IgD-negative memory B cell (primary cell): ENCODE measurements at regions not wholly inside any gene's neighbourhood (a gene's known extent, or its start where the extent isn't known, plus 50 kb on each side); places are given as distances from the start of the nearest gene placed in this dataset.
"Not testable (repeated sequence)": the region's sequence is repeated elsewhere in the genome, so short reads cannot be mapped to it uniquely, and the experiment has no call there.

Experiments
- H3K27ac Mint-ChIP-seq, 3 donors: one replicate each; pipeline ENCODE4 v1.8.0; 2020 to 2022; ENCODE audit warnings: mild to moderate bottlenecking in 3 of 3, mixed read lengths in 3 of 3, moderate library complexity in 1 of 3
- H3K27me3 Mint-ChIP-seq: one replicate; pipeline ENCODE4 v1.8.0; 2021; ENCODE audit warnings: mixed read lengths
- H3K36me3 Mint-ChIP-seq: one replicate; pipeline ENCODE4 v1.8.0; 2020; ENCODE audit warnings: mild to moderate bottlenecking, mixed read lengths
- H3K4me1 Mint-ChIP-seq, 3 donors: one replicate each; pipeline ENCODE4 v1.8.0; 2020 to 2022; ENCODE audit warnings: mixed read lengths in 3 of 3, mild to moderate bottlenecking in 1 of 3
- H3K4me3 Mint-ChIP-seq, 4 donors: one replicate each; pipeline ENCODE4 v1.8.0; 2020 to 2022; ENCODE audit warnings: mild to moderate bottlenecking in 4 of 4, mixed read lengths in 4 of 4, moderate library complexity in 3 of 4
- H3K9me3 Mint-ChIP-seq, 3 donors: one replicate each; pipeline ENCODE4 v1.8.0; 2020 to 2021; ENCODE audit warnings: mixed read lengths in 3 of 3, mild to moderate bottlenecking in 1 of 3

DNA sequence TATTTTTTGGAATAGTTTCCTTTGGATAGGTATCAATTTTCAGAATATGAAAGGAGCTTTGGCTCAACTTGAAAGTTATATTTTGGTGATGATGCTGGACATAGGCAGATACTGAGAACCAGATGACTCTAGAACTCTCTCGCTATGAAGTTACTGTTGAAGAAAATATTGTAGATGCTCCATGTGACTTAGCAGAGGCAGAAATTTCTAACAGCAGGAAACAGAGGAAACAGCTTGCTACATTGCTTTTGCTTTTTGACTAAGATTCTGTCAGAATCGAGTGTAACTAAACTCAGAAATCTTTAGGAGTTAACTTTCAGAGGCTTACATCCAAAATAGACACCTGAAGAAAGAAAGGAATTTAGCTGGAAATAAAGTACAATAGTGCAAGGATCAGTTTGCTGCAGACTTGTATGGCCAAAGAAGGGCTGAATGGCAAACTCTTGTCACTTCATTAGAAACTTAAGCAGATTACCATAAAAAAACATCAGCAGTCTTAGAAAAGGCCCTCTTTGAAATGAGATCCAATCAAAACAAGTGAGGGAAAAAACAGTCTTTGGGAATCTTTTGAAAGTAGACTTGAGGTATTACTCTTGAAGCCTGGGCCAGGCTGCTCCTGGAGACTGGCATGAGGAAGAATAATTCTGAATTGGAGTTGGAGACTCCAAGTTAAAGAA is 911.8 kb downstream of the FSCB start:
- Mint-ChIP-seq H3K4me1 (peaks cover 0 to 3% (median 2%) of the 10 kb centered on the region in 3 donors), H3K27me3 (no peaks in the 10 kb centered on the region), H3K36me3 (no peaks in the 10 kb centered on the region), H3K9me3 (peaks cover 0 to 4% (median 0%) of the 10 kb centered on the region in 3 donors), H3K27ac (no peak overlapping the region), H3K4me3 (no peak overlapping the region)

DNA sequence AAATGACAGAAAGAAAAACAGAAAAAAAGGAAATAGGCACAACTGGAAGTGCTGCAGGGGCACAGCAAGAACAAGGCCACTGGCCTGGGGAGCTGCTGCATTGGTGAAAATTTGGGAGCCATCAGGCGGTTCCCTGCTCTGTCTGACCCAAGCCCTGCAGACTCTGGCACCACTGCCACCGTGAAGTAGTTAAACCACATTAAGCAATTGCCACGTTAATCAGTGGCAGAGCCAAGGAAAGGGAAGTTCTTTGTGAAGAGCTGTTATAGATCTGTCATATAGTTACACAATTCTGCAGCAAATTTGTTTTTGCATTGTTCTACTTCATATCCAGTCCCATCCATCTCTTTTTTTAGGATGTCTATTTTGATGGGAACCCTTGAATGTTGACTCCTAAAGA is 915.3 kb downstream of the FSCB start:
- Mint-ChIP-seq H3K36me3 (peaks cover 2% of the 10 kb centered on the region), H3K27ac (no peak overlapping the region), H3K9me3 (peaks cover 0 to 4% (median 0%) of the 10 kb centered on the region in 3 donors), H3K4me3 (no peak overlapping the region), H3K27me3 (no peaks in the 10 kb centered on the region), H3K4me1 (peaks cover 0 to 3% (median 2%) of the 10 kb centered on the region in 3 donors)

DNA sequence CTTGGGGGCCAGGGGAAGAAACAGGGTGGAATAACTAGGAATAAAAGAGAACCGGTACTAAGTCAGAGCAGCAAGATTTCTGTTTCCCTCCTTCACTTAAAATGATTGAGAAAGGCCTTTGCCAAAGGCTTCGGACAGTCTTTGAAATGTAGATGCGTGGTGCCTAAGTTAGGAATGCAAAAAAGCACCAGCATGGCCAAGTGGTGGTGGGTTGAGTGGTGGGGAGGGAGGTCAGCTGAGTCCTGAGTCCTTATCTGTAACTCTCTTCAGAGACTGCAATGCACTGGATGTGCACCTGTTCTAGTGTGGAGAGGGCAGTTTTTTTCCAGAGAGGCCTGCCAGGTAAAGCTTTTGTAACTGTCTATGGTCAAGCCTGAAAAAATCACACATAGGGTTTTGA is 919.9 kb downstream of the FSCB start:
- peaks cover 0 to 4% (median 0%) of the 10 kb centered on the region in 3 donors for H3K9me3 Mint-ChIP-seq
- peaks cover 2% of the 10 kb centered on the region for H3K36me3 Mint-ChIP-seq
- peaks cover 0 to 2% (median 0%) of the 10 kb centered on the region in 3 donors for H3K4me1 Mint-ChIP-seq
- H3K27me3 Mint-ChIP-seq: no peaks in the 10 kb centered on the region
- no peak overlapping the region for H3K4me3 Mint-ChIP-seq
- H3K27ac Mint-ChIP-seq: no peak overlapping the region

DNA sequence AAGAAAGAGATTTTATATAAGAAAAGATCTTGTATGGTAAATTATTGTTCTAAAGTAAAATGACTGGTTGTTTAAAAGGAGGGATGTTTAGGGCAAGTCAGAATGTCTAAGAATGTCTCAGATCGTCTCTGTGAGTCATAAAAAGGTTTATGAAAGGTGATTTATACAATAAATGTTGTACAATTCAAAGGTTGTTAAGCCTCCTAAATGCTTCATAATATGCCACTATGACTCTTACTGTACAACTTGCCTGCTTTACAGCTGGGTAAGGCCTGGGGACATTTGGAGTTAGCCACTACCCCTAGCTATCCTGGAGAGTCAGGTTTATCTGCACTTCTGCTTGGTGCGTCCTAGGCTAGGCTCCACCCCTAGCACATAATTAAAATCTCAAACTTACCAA is 927.4 kb downstream of the FSCB start:
- Mint-ChIP-seq H3K27ac (no peak overlapping the region), H3K4me3 (no peak overlapping the region), H3K36me3 (peaks cover 2% of the 10 kb centered on the region), H3K9me3 (peaks cover 0 to 18% (median 0%) of the 10 kb centered on the region in 3 donors), H3K4me1 (no peaks in the 10 kb centered on the region), H3K27me3 (no peaks in the 10 kb centered on the region)

DNA sequence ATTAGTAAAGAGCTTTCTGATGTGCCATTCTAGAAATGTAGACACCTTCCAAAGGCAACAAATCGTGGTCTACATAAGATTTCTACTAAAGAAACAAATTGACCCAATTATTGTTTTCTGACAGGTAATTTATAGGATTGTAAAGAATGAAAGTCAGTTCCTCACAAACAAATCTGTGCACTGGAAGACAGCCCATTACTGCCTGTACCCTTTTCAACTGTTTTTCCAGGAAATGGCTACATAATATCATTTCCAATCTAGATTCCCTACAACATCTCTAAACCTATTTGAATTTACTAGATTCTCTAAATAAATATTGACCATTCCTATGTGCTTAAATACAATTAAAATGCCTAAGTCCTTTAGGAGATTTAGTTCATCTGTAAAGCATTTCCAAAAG is 939.1 kb downstream of the FSCB start:
- H3K27me3 Mint-ChIP-seq: no peaks in the 10 kb centered on the region

DNA sequence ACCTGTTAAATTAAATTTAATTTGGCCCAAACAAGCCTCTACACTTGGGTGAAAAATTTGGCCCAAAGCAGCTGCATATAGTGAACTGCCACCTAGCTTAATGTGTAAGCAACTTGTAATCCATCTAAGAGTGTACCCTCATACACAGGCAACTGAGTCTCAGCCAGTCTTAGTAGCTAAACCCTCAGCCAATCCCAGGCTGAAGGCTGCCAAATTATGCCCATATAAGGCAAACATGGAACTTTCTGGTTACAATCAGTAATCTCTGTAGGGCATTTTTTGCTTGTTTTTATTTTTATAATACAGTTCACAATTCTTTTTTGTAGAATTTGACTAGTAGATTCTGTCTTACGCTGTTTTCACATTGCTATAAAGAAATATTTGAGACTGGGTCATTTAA is 958.7 kb downstream of the FSCB start:
- no peak overlapping the region for H3K27ac Mint-ChIP-seq
- no peaks in the 10 kb centered on the region for H3K36me3 Mint-ChIP-seq
- H3K4me3 Mint-ChIP-seq: no peak overlapping the region
- peaks cover 0 to 2% (median 0%) of the 10 kb centered on the region in 3 donors for H3K4me1 Mint-ChIP-seq
- H3K9me3 Mint-ChIP-seq: peaks cover 0 to 2% (median 0%) of the 10 kb centered on the region in 3 donors
- no peaks in the 10 kb centered on the region for H3K27me3 Mint-ChIP-seq

More for the DNA sequence above, 939.1 kb downstream of the FSCB start:
- H3K9me3 Mint-ChIP-seq: no peaks in the 10 kb centered on the region
- H3K4me1 Mint-ChIP-seq: no peaks in the 10 kb centered on the region
- H3K4me3 Mint-ChIP-seq: no peak overlapping the region
- H3K27ac Mint-ChIP-seq: no peak overlapping the region
- H3K36me3 Mint-ChIP-seq: no peaks in the 10 kb centered on the region

DNA sequence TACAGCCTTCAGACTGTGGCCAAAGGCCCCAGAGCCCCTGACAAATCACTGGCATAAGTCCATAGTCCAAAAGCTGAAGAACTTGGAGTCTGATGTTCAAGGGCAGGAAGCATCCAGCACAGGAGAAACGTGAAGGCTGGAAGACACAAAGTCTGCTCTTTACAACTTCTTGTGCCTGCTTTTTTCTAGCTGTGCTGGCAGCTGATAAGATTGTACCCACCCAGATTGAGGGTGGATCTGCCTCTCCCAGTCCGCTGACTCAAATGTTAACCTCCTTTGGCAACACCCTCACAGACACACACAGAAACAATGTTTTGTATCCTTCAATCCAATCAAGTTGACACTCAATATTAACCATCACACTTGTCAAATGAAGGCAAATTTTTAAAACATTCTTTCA is 959.5 kb downstream of the FSCB start:
- H3K4me3 Mint-ChIP-seq, H3K9me3 Mint-ChIP-seq, H3K27me3 Mint-ChIP-seq, H3K4me1 Mint-ChIP-seq, H3K27ac Mint-ChIP-seq, H3K36me3 Mint-ChIP-seq: not testable (repeated sequence)

DNA sequence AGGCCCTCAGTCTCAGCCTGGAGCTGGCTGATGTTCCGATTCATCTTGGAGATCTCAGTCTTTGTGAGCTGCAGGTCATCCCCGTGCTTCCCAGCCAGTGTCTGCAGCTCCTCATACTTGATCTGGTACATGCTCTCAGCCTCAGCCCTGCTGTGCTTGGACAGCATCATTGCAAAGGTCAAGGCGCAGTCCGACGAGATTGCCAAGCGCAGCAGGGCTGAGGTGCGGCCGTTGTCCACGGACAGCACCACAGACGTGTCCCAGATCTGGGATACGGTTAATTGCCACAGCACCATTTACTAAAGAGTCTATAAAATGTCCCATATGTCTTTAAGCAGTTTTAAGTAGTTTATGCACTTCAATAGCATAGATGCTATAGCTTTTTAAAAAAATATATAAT is 965.7 kb downstream of the FSCB start:
- Mint-ChIP-seq H3K27me3 (no peaks in the 10 kb centered on the region), H3K36me3 (no peaks in the 10 kb centered on the region), H3K4me1 (no peaks in the 10 kb centered on the region), H3K9me3 (peaks cover 0 to 2% (median 2%) of the 10 kb centered on the region in 3 donors), H3K27ac (no peak overlapping the region), H3K4me3 (no peak overlapping the region)

DNA sequence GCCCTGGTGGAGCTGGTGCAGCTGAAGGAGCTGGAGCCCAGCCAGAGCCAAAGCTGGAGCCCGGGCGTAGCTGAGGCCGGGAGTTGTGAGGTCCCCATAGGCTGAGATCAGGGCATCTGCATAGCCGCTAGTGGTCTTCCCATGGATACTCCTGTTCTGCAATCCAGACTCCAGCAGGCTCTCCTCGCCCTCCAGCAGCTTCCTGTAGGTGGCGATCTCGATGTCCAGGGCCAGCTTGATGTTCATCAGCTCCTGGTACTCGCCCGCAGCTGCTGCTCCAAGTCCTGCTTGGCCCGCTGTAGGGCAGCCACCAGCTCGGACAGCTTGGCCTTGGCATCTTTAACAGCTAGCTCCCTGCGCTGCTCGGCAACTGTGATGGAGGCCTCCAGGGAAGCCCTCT is 966.1 kb downstream of the FSCB start:
- H3K27me3 Mint-ChIP-seq: no peaks in the 10 kb centered on the region
- H3K4me1 Mint-ChIP-seq: no peaks in the 10 kb centered on the region
- no peak overlapping the region for H3K27ac Mint-ChIP-seq
- peaks cover 0 to 2% (median 2%) of the 10 kb centered on the region in 3 donors for H3K9me3 Mint-ChIP-seq
- no peak overlapping the region for H3K4me3 Mint-ChIP-seq
- no peaks in the 10 kb centered on the region for H3K36me3 Mint-ChIP-seq

DNA sequence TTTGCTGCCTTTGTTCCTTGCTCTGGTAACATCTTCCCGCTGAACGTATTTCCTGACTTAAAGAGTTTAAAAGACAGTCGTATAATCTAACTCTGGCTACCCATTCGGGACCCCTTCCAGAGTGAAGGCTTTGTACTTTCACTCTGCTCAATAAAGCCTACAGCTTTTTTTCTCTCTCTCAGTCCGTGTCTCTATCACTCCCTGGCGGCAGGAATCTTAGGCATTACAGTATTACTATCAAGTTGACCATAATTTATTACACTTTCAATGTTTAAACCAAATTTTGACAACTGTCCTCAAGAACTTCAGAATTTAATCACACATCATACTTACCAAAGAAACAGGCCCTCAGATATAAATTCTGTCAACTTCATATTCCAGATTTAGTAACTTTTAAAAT is 967.9 kb downstream of the FSCB start:
- Mint-ChIP-seq H3K4me1 (no peaks in the 10 kb centered on the region), H3K9me3 (peaks cover 2 to 6% (median 4%) of the 10 kb centered on the region in 3 donors), H3K27me3 (no peaks in the 10 kb centered on the region), H3K4me3 (no peak overlapping the region), H3K27ac (no peak overlapping the region), H3K36me3 (no peaks in the 10 kb centered on the region)

DNA sequence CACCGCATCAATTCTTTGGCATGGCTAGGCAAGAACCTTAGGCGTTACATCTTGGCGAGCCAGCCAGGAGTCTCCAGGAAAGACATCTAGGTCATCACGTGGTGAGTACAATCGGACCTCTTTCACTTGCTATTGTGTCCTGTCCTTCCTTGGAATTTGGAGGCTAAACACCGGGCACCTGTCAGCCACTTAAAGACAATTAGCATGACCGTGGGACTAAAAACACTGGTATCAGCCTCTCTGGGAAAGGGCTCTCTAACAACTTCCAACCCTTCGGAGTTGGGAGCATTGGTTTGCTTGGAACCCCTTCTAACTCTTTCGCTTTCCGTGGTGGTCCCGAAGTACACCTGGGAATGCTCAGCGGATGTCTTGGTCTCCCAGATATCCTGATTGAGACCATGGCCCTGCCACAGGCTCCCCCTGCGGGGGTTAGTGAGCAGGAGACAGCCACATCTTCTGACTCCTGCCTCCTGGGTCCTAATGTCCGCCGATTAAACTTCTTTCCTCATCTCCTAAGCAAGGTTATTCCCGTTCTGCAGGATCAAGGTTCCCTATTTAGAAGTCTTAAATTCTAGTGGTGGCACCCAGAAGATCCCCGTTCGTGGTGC is 971.7 kb downstream of the FSCB start:
- Mint-ChIP-seq H3K4me3 (no peak overlapping the region), H3K27ac (no peak overlapping the region), H3K4me1 (no peaks in the 10 kb centered on the region), H3K27me3 (no peaks in the 10 kb centered on the region), H3K9me3 (peaks cover 1 to 10% (median 4%) of the 10 kb centered on the region in 3 donors), H3K36me3 (no peaks in the 10 kb centered on the region)

DNA sequence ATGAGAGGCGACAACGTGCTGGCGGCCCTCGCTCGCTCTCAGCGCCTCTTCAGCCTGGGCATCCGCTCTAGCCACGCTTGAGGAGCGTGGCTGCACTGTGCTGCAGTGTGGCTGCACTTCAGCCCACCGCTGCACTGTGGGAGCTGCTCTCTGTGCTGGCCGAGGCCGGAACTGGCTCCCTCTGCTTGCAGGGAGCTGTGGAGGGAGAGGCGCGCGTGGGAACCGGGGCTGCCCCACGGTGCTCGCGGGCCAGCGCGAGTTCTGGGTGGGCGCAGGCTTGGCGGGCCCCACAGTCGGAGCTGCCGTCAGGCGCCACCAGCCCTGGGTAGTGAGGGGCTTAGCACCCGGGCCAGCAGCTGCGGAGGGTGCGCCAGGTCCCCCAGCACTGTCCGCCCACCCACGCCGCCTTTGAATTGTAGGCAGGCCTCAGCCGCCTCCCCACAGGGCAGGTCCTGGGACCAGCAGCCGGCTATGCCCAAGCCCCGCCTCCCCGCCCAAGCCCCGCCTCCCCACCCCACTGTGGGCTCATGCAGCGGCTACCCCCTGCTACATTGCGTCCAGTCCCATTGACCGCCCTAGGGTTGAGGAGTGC is 974.2 kb downstream of the FSCB start:
- Mint-ChIP-seq H3K27me3 (no peaks in the 10 kb centered on the region), H3K9me3 (peaks cover 1 to 10% (median 4%) of the 10 kb centered on the region in 3 donors), H3K27ac (no peak overlapping the region), H3K4me1 (no peaks in the 10 kb centered on the region), H3K4me3 (no peak overlapping the region), H3K36me3 (no peaks in the 10 kb centered on the region)

DNA sequence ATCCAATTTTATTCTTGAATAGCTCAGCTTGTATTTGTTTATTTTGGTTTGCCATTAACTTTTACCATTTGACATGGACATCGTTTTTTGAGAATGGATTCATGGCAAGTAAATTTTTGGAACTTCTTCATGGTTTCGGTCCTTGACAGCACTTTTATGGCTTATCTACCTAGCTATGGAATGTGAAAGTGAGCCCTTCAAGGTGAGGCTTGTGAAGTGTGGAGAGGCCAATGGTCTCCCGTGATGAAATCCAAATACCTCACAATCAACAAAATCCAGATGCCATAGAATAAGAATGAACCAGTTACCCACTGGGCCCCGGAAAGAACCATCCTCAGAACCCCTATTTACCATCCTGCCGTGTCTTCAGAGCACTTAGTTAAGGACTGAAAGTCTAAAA is 978.8 kb downstream of the FSCB start:
- Mint-ChIP-seq H3K9me3 (peaks cover 0 to 1% (median 0%) of the 10 kb centered on the region in 3 donors), H3K36me3 (no peaks in the 10 kb centered on the region), H3K27ac (no peak overlapping the region), H3K4me1 (no peaks in the 10 kb centered on the region), H3K27me3 (no peaks in the 10 kb centered on the region), H3K4me3 (no peak overlapping the region)

DNA sequence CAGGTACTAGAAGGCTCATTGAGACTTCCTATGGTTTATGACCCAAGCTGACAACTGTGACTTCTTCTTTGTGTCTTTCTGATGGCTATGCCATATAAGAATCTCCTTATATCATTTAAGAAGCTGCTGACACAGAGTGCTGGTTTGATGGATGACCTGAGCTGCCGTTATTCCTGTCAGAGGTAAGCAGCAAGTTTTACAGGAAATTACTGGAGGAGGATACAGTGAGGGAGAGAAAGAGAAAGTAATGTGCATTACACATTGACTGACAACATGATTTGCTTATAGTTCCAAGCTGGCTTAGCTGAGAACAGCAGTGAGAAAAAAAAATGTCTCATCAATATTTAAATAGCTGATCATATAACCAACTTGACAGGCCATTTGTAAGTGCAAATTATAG is 981.4 kb downstream of the FSCB start:
- Mint-ChIP-seq H3K4me3 (no peak overlapping the region), H3K27me3 (no peaks in the 10 kb centered on the region), H3K4me1 (no peaks in the 10 kb centered on the region), H3K9me3 (no peaks in the 10 kb centered on the region), H3K36me3 (no peaks in the 10 kb centered on the region), H3K27ac (no peak overlapping the region)

DNA sequence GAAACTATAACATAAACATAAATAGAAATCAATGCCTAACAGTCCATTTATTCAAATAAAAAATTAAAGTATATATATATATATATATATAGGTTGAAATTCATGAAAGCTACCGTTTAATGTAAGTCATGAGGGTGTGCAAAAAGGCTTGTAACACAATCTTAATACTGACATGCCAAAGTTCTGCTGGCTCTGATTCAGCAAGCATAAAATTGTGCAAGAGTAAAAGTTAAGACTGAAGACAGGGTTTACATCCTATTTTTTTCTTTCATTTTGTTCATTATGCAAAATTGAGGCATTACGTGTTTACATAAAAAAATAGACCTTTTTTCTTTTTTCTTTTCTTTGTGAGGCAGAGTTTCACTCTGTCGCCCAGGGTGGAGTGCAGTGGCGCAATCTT is 984.2 kb downstream of the FSCB start:
- Mint-ChIP-seq H3K4me1 (no peaks in the 10 kb centered on the region), H3K9me3 (peaks cover 0 to 2% (median 0%) of the 10 kb centered on the region in 3 donors), H3K27me3 (no peaks in the 10 kb centered on the region), H3K4me3 (no peak overlapping the region), H3K27ac (no peak overlapping the region), H3K36me3 (no peaks in the 10 kb centered on the region)

DNA sequence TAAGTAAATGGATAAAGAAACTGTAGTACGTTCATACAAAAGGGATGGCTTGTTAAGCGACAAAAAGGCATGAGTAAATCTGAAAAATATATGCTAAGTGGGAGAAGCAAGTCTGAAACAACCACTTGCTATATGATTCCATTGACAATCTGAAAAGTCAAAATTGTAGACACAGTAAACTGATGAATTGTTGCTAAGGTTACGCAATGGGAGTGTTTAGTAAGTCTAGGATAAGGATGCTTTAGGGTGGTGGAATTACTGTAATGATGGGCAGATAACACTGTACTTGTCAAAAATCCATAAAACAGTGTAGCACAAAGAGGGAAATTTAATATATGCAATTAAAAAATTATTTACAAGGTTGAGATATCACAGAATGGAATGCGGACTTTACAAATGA is 984.9 kb downstream of the FSCB start:
- no peak overlapping the region for H3K4me3 Mint-ChIP-seq
- no peaks in the 10 kb centered on the region for H3K27me3 Mint-ChIP-seq
- no peaks in the 10 kb centered on the region for H3K4me1 Mint-ChIP-seq
- no peak overlapping the region for H3K27ac Mint-ChIP-seq
- no peaks in the 10 kb centered on the region for H3K36me3 Mint-ChIP-seq
- peaks cover 0 to 2% (median 0%) of the 10 kb centered on the region in 3 donors for H3K9me3 Mint-ChIP-seq
